GM12875 (cell line): ENCODE measurements at regions not wholly inside any gene's neighbourhood (a gene's known extent, or its start where the extent isn't known, plus 50 kb on each side); places are given as distances from the start of the nearest gene placed in this dataset.

Source experiments
- H3K4me3 ChIP-seq: one replicate; pipeline ENCODE4 v1.5.1; 2011; ENCODE audit warnings: low read depth, low read length, control low read depth
- CTCF ChIP-seq: IDR thresholded peaks from 2 replicates; pipeline ENCODE4 v1.5.1; 2011; ENCODE audit warnings: low read depth, mild to moderate bottlenecking, control low read depth, inconsistent platforms, low read length, moderate library complexity, borderline replicate concordance; ENCODE audit not compliant: insufficient read depth

GRCh38 chr11:43554148-43554473 lies 126.4 kb upstream of the HSD17B12 start:
- H3K4me3 ChIP-seq: no peak overlapping the region
- TF ChIP-seq CTCF: no peak

GRCh38 chr11:43555186-43555585 lies 125.4 kb upstream of the HSD17B12 start:
- no peak for TF ChIP-seq CTCF
- no peak overlapping the region for H3K4me3 ChIP-seq

- TF ChIP-seq CTCF: no peak
- no peak overlapping the region for H3K4me3 ChIP-seq
These were observed 124.5 kb upstream of the HSD17B12 start for GRCh38 chr11:43555816-43556611.

GRCh38 chr11:43556612-43557375 lies 123.7 kb upstream of the HSD17B12 start:
- no peak overlapping the region for H3K4me3 ChIP-seq
- no peak for TF ChIP-seq CTCF

- no peak for TF ChIP-seq CTCF
- H3K4me3 ChIP-seq: no peak overlapping the region
These were observed 122.9 kb upstream of the HSD17B12 start for GRCh38 chr11:43557553-43558110.

- TF ChIP-seq CTCF: no peak
- H3K4me3 ChIP-seq: no peak overlapping the region
These were observed 122.4 kb upstream of the HSD17B12 start for GRCh38 chr11:43558146-43558545.
